OCI-LY1 (cell line): ENCODE measurements at regions not wholly inside any gene's neighbourhood (a gene's known extent, or its start where the extent isn't known, plus 50 kb on each side); places are given as distances from the start of the nearest gene placed in this dataset.

ENCODE experiments used
- H2AFZ ChIP-seq: fragments of 200-600 bp; sonication (generic), shearing (Covaris generic); 2 replicates; pipeline ENCODE4 v1.6.0; 2014; ENCODE audit warnings: antibody characterized with exemption, mild to moderate bottlenecking, low read length
- H3F3A ChIP-seq: fragments of 200-600 bp; sonication (generic), shearing (Covaris generic); 2 replicates; pipeline ENCODE4 v1.6.0; 2014; ENCODE audit warnings: mild to moderate bottlenecking, antibody characterized with exemption, low read length, moderate library complexity; ENCODE audit not compliant: insufficient read depth
- H3K27ac ChIP-seq: fragments of 200-600 bp; sonication (generic); 2 replicates; pipeline ENCODE4 v1.5.1; 2014; ENCODE audit warnings: low read length, mixed run types, mild to moderate bottlenecking, low read depth; ENCODE audit not compliant: poor library complexity, severe bottlenecking
- H3K27me3 ChIP-seq: fragments of 200-600 bp; sonication (generic); 2 replicates; pipeline ENCODE4 v1.6.0; 2014; ENCODE audit warnings: antibody characterized with exemption, mild to moderate bottlenecking, low read length, moderate library complexity; ENCODE audit not compliant: insufficient read depth
- H3K36me3 ChIP-seq: fragments of 200-600 bp; sonication (generic); 2 replicates; pipeline ENCODE4 v1.6.1; 2014; ENCODE audit warnings: mild to moderate bottlenecking, antibody characterized with exemption, low read length, moderate library complexity, mixed read lengths; ENCODE audit not compliant: insufficient read depth
- H3K4me1 ChIP-seq: fragments of 200-600 bp; sonication (generic); 2 replicates; pipeline ENCODE4 v1.5.1; 2014; ENCODE audit warnings: mild to moderate bottlenecking, low read length, moderate library complexity; ENCODE audit not compliant: insufficient read depth, severe bottlenecking
- H3K4me2 ChIP-seq: fragments of 200-600 bp; sonication (generic), shearing (Covaris generic); 2 replicates; pipeline ENCODE4 v1.6.1; 2014; ENCODE audit warnings: low read length
- H3K4me3 ChIP-seq: fragments of 200-600 bp; sonication (generic); 2 replicates; pipeline ENCODE4 v1.5.1; 2014; ENCODE audit warnings: low read length, low read depth, mild to moderate bottlenecking, mixed read lengths; ENCODE audit not compliant: poor library complexity, severe bottlenecking
- H3K79me2 ChIP-seq: fragments of 200-600 bp; shearing (Covaris generic); 2 replicates; pipeline ENCODE4 v1.6.1; 2016; ENCODE audit warnings: mixed run types, low read length, mixed read lengths; ENCODE audit not compliant: insufficient read depth
- H3K9ac ChIP-seq: fragments of 200-600 bp; sonication (generic), shearing (Covaris generic); 2 replicates; pipeline ENCODE4 v1.6.1; 2014; ENCODE audit warnings: mild to moderate bottlenecking, low read length, mixed read lengths
- H3K9me2 ChIP-seq: fragments of 200-600 bp; sonication (generic), shearing (Covaris generic); 2 replicates; pipeline ENCODE4 v1.6.1; 2014; ENCODE audit warnings: low read depth, mild to moderate bottlenecking, low read length, mixed read lengths
- H3K9me3 ChIP-seq: fragments of 200-600 bp; shearing (Covaris generic); 2 replicates; pipeline ENCODE4 v1.6.1; 2014; ENCODE audit warnings: low read length, mixed read lengths
- H4K20me1 ChIP-seq: fragments of 200-600 bp; sonication (generic), shearing (Covaris generic); 2 replicates; pipeline ENCODE4 v1.6.0; 2016; ENCODE audit warnings: mild to moderate bottlenecking, low read length; ENCODE audit not compliant: insufficient read depth
- EZH2 ChIP-seq: fragments of 200-600 bp; sonication (generic), shearing (Covaris generic); IDR thresholded peaks from 2 replicates; pipeline ENCODE4 v1.8.0; 2017; ENCODE audit warnings: borderline replicate concordance, mixed run types, mild to moderate bottlenecking, antibody characterized with exemption, low read length, moderate library complexity, mixed read lengths
- TF ChIP-seq, protein P1 (sequence below): fragments of 200-600 bp; sonication (generic), shearing (Covaris generic); IDR thresholded peaks from 2 replicates; pipeline ENCODE4 v1.5.1; 2017; ENCODE audit warnings: mild to moderate bottlenecking, antibody characterized with exemption, low read length, moderate library complexity, mixed read lengths

DNA sequence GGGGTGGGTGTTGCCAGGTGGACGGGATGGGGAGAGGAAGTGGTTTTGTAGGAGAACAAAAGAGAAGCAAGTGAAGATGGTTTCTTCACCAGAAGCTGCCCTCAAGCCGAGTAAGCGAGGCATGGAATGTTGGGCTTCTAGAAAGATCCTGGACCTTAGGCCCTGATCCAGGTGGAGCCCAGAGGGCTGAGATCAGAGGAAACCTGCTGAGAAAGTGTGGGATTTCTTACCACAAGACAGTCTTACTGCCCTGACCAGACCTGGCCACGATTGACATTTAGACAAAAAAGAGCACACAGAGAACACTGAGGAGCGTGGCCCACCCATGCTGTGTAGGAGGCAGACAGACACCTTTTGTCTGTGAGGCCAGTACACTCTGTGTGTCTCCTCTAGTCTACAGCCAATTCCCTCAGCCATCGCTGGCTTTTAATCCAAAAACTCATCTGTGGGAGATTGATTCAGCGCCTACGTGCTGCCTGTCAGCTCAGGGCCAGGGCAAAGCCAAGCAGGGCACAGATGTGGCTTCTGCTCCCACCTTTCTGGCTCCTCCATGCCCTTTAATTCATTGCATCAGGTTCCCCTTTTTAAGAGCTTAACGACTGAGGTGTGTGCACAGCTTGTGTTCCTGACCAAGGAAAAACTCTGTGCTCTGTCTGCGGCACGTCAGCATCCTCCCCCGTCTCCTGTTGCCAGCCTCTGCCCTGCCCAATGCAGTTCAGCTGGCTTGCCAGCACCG is 123.3 kb downstream of the AKAP11 start:
- Histone ChIP-seq H3K9me3 (no peaks in the 10 kb centered on the region), H2AFZ (no peak overlapping the region), H3K4me2 (no peak overlapping the region), H3K9me2 (no peaks in the 10 kb centered on the region), H3K27ac (no peak overlapping the region), H3K79me2 (no peaks in the 10 kb centered on the region), H3K4me3 (no peak overlapping the region), H3K9ac (no peak overlapping the region), H4K20me1 (no peaks in the 10 kb centered on the region), H3F3A (no peaks in the 10 kb centered on the region), H3K27me3 (no peaks in the 10 kb centered on the region), H3K4me1 (no peaks in the 10 kb centered on the region), H3K36me3 (no peaks in the 10 kb centered on the region)
- TF ChIP-seq, protein P1, sequence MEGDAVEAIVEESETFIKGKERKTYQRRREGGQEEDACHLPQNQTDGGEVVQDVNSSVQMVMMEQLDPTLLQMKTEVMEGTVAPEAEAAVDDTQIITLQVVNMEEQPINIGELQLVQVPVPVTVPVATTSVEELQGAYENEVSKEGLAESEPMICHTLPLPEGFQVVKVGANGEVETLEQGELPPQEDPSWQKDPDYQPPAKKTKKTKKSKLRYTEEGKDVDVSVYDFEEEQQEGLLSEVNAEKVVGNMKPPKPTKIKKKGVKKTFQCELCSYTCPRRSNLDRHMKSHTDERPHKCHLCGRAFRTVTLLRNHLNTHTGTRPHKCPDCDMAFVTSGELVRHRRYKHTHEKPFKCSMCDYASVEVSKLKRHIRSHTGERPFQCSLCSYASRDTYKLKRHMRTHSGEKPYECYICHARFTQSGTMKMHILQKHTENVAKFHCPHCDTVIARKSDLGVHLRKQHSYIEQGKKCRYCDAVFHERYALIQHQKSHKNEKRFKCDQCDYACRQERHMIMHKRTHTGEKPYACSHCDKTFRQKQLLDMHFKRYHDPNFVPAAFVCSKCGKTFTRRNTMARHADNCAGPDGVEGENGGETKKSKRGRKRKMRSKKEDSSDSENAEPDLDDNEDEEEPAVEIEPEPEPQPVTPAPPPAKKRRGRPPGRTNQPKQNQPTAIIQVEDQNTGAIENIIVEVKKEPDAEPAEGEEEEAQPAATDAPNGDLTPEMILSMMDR: no peak
- TF ChIP-seq EZH2: no peak

DNA sequence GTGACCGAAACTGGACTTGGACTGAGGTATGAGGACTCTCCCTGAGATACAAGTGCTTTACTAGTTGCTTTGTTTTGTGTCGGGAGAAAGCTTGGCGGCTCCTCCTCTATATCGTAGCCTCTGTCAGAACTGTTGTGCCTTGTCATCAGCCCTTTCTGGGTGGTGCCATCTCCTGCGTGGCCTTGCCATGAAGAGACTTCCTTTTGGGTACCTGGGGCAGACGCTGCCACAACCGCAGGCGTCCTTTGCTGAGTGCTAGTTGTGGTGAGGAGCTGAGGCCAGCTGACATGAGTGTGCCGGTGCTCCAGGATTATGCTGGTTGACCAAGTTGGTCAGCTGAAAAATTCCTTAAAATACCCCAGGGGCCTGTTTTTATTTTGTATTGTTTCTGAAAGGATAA is 124.5 kb downstream of the AKAP11 start:
- Histone ChIP-seq H3K36me3 (no peaks in the 10 kb centered on the region), H3K27me3 (no peaks in the 10 kb centered on the region), H3K79me2 (no peaks in the 10 kb centered on the region), H4K20me1 (no peaks in the 10 kb centered on the region), H3K9ac (no peak overlapping the region), H2AFZ (no peak overlapping the region), H3K27ac (no peak overlapping the region), H3F3A (no peaks in the 10 kb centered on the region), H3K9me2 (no peaks in the 10 kb centered on the region), H3K4me1 (no peaks in the 10 kb centered on the region), H3K4me3 (no peak overlapping the region), H3K4me2 (no peak overlapping the region), H3K9me3 (no peaks in the 10 kb centered on the region)
- TF ChIP-seq, protein P1: no peak
- no peak for TF ChIP-seq EZH2

DNA sequence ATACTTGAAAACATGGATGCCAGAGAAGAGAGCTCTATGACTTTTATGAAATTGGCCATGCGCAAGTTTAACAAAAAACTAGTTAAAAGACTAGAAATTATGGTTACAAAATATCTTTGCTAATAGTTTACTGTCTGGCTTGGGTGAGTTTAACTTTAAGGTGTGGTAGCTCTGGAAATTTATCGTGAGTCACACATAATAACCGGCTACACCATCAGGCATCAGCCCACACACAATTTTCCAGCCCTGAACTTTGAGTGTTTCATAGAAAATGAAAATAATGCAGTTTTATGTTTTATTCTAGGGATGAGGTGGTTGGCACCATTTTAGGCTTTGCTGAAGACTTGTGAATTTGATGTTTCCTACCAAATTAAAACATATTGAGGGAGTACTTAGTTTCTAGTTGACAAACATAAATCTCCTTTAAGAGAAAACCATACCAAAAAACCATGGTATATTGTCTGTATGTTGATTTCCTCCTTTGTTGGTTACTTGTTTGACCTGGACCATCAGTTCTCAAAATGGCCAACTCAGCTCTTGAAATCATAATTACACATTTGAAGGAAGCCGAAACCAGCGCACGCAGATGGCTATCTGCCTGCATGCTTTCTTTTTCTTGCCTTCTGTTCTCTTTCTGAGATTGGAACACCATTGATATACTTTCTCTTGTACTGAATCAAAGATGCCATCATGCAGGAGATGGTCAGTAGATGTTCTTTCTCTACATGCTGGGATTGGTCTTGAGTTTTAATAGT is 125.1 kb downstream of the AKAP11 start:
- Histone ChIP-seq H3K79me2 (no peaks in the 10 kb centered on the region), H4K20me1 (no peaks in the 10 kb centered on the region), H3K4me2 (no peak overlapping the region), H3K4me1 (no peaks in the 10 kb centered on the region), H3K9ac (no peak overlapping the region), H3K9me3 (no peaks in the 10 kb centered on the region), H3K4me3 (no peak overlapping the region), H3F3A (no peaks in the 10 kb centered on the region), H3K27me3 (no peaks in the 10 kb centered on the region), H3K9me2 (no peaks in the 10 kb centered on the region), H3K36me3 (no peaks in the 10 kb centered on the region), H2AFZ (no peak overlapping the region), H3K27ac (no peak overlapping the region)
- TF ChIP-seq, protein P1: no peak
- no peak for TF ChIP-seq EZH2
